ENCODE measurements at regions not wholly inside any gene's neighbourhood (a gene's known extent, or its start where the extent isn't known, plus 50 kb on each side); places are given as distances from the start of the nearest gene placed in this dataset.

- TF ChIP-seq CTCF (conservative IDR thresholded peaks at IDR 0.05; ENCODE audit: low read length) = no peak
- no peak for TF ChIP-seq EZH2phosphoT487 (IDR thresholded peaks at IDR 0.05; ENCODE audit: borderline replicate concordance)
Observed at GRCh38 chrX:3806630-3807029, 93.2 kb upstream of the PRKX start.

Data from Loucy (cell line).